Neural crest cell (in vitro differentiated cells): ENCODE measurements at regions not wholly inside any gene's neighbourhood (a gene's known extent, or its start where the extent isn't known, plus 50 kb on each side); places are given as distances from the start of the nearest gene placed in this dataset.

ENCODE experiments used
- DNase-seq: peaks from one replicate; pipeline ENCODE4 v3.0.0; 2021; ENCODE audit warnings: low read depth, mixed read lengths, low spot score
- H3K27ac Mint-ChIP-seq: one replicate; pipeline ENCODE4 v1.8.0; 2021; ENCODE audit warnings: mild to moderate bottlenecking, mixed read lengths; ENCODE audit not compliant: unreplicated experiment
- H3K27me3 Mint-ChIP-seq: 2 replicates; pipeline ENCODE4 v1.8.0; 2021; ENCODE audit warnings: low read depth, mild to moderate bottlenecking, mixed read lengths
- H3K36me3 Mint-ChIP-seq: 2 replicates; pipeline ENCODE4 v1.8.0; 2021; ENCODE audit warnings: low read depth, mild to moderate bottlenecking, mixed read lengths
- H3K4me1 Mint-ChIP-seq: 2 replicates; pipeline ENCODE4 v1.8.0; 2021; ENCODE audit warnings: mixed read lengths
- H3K4me3 Mint-ChIP-seq: one replicate; pipeline ENCODE4 v1.8.0; 2021; ENCODE audit warnings: mild to moderate bottlenecking, mixed read lengths
- H3K9me3 Mint-ChIP-seq: 2 replicates; pipeline ENCODE4 v1.8.0; 2021; ENCODE audit warnings: mixed read lengths
- CTCF ChIP-seq: fragments of 200-600 bp; sonication (generic); conservative IDR thresholded peaks from 2 replicates; pipeline ENCODE4 v1.5.0; 2021; ENCODE audit warnings: antibody characterized with exemption, mild to moderate bottlenecking

- Mint-ChIP-seq H3K4me1 (no peaks in the 10 kb centered on the region), H3K27ac (no peak overlapping the region), H3K27me3 (no peaks in the 10 kb centered on the region), H3K9me3 (no peaks in the 10 kb centered on the region), H3K36me3 (no peaks in the 10 kb centered on the region), H3K4me3 (no peak overlapping the region)
- DNase-seq, result no peak
- no peak for TF ChIP-seq CTCF
These were observed 255.2 kb downstream of the EMP1 start for GRCh38 chr12:13451776-13452175.

- Mint-ChIP-seq H3K36me3 (no peaks in the 10 kb centered on the region), H3K4me3 (no peak overlapping the region), H3K27ac (no peak overlapping the region), H3K9me3 (no peaks in the 10 kb centered on the region), H3K4me1 (no peaks in the 10 kb centered on the region), H3K27me3 (no peaks in the 10 kb centered on the region)
- TF ChIP-seq CTCF, result no peak
- no peak for DNase-seq
These were observed 253.9 kb downstream of the EMP1 start for GRCh38 chr12:13450231-13451080.

GRCh38 chr12:13444076-13444475 is 247.6 kb downstream of the EMP1 start:
- Mint-ChIP-seq H3K36me3 (no peaks in the 10 kb centered on the region), H3K4me3 (no peak overlapping the region), H3K4me1 (no peaks in the 10 kb centered on the region), H3K27me3 (no peaks in the 10 kb centered on the region), H3K9me3 (peaks cover 2% of the 10 kb centered on the region), H3K27ac (no peak overlapping the region)
- no peak for DNase-seq
- TF ChIP-seq CTCF, result no peak

DNA sequence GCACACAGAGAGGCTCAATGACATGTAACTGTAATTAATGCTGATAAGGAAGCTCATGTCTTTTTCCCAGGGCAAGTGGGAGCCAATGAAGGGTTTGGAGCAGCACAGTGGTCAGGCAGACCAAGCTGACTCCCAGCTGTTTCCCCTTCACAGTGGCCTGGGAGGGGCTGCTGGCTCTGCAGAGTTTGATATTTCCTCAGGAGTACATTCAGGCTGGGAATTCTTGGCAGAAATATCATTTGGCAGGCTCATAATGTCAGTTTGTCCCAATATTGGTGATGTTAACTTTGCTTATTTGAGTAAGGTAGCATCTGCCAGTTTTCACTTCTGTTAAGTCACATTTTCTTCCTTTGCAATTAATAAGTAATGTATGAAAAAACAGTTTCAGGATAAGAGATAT is 247.0 kb downstream of the EMP1 start:
- no peak for TF ChIP-seq CTCF
- H3K9me3 Mint-ChIP-seq, result peaks cover 2% of the 10 kb centered on the region
- H3K36me3 Mint-ChIP-seq, result no peaks in the 10 kb centered on the region
- no peaks in the 10 kb centered on the region for H3K27me3 Mint-ChIP-seq
- no peak overlapping the region for H3K4me3 Mint-ChIP-seq
- no peaks in the 10 kb centered on the region for H3K4me1 Mint-ChIP-seq
- DNase-seq, result no peak
- H3K27ac Mint-ChIP-seq, result no peak overlapping the region

GRCh38 chr12:13443028-13443427 is 246.5 kb downstream of the EMP1 start:
- Mint-ChIP-seq H3K27ac (no peak overlapping the region), H3K4me3 (no peak overlapping the region), H3K9me3 (peaks cover 2% of the 10 kb centered on the region), H3K4me1 (no peaks in the 10 kb centered on the region), H3K27me3 (no peaks in the 10 kb centered on the region), H3K36me3 (no peaks in the 10 kb centered on the region)
- no peak for TF ChIP-seq CTCF
- DNase-seq, result no peak
